H1 (cell line): ENCODE measurements at regions not wholly inside any gene's neighbourhood (a gene's known extent, or its start where the extent isn't known, plus 50 kb on each side); places are given as distances from the start of the nearest gene placed in this dataset.

Source experiments
- CTCF ChIA-PET: fragments of 300-600 bp; sonication (Branson Sonifier 250); formaldehyde crosslinking; loops from one replicate; lab custom pipeline; 2021; ENCODE audit not compliant: partially characterized antibody; lab: Charles Lee
- POLR2A ChIA-PET: fragments of 300-600 bp; sonication (Branson Sonifier 250); formaldehyde crosslinking; loops from one replicate; lab custom pipeline; 2021; ENCODE audit warnings: inconsistent platforms; ENCODE audit not compliant: partially characterized antibody; lab: Charles Lee
- DNase-seq, 2 experiments: peaks; one replicate each; pipeline versions ENCODE4 v3.0.0 to v3.0.0-alpha.2; 2010 to 2022; ENCODE audit warnings: low spot score in 2 of 2, low read depth in 1 of 2, mixed read lengths in 1 of 2
- FAIRE-seq: peaks from 2 replicates; lab custom pipeline; 2011; peaks lifted over from hg19 to GRCh38; lab: Jason Lieb, UNC
- H2AFZ ChIP-seq: 2 replicates; pipeline ENCODE4 v1.8.1; 2012; ENCODE audit warnings: low read length, inconsistent platforms
- H2AK5ac ChIP-seq: 2 replicates; pipeline ENCODE4 v1.6.1; 2013; ENCODE audit warnings: low read depth, low read length
- H2BK120ac ChIP-seq: replicated peaks from 2 replicates; pipeline ENCODE3; 2013; ENCODE audit warnings: low read depth, low read length, inconsistent platforms
- H2BK12ac ChIP-seq: 2 replicates; pipeline ENCODE4 v1.6.1; 2013; ENCODE audit warnings: low read depth, low read length
- H2BK15ac ChIP-seq: 2 replicates; pipeline ENCODE4 v1.6.1; 2013; ENCODE audit warnings: low read length
- H2BK20ac ChIP-seq: 2 replicates; pipeline ENCODE4 v1.6.1; 2013; ENCODE audit warnings: low read length
- H2BK5ac ChIP-seq: 2 replicates; pipeline ENCODE4 v1.6.1; 2013; ENCODE audit warnings: low read depth, low read length
- H3K14ac ChIP-seq: 2 replicates; pipeline ENCODE4 v1.6.1; 2013; ENCODE audit warnings: inconsistent platforms; ENCODE audit not compliant: insufficient read length
- H3K18ac ChIP-seq: 2 replicates; pipeline ENCODE4 v1.6.1; 2013; ENCODE audit warnings: low read length; ENCODE audit errors: extremely low read depth
- H3K23ac ChIP-seq: 2 replicates; pipeline ENCODE4 v1.6.1; 2013; ENCODE audit warnings: inconsistent platforms; ENCODE audit not compliant: insufficient read length
- H3K23me2 ChIP-seq: 2 replicates; pipeline ENCODE4 v1.6.1; 2013; ENCODE audit warnings: low read depth, low read length
- H3K27ac ChIP-seq: 2 replicates; pipeline ENCODE4 v1.6.1; 2011; ENCODE audit warnings: low read depth, low read length, inconsistent platforms
- H3K27me3 ChIP-seq, 4 experiments: replicated peaks in 1 of 4; 1 replicate in 1 of 4; 2 replicates in 3 of 4; pipeline versions ENCODE4 v1.6.1 to v1.8.1; 2011 to 2013; ENCODE audit warnings: low read length in 3 of 4, mild to moderate bottlenecking in 3 of 4, inconsistent platforms in 2 of 4, mixed read lengths in 2 of 4, moderate library complexity in 1 of 4; ENCODE audit not compliant: control insufficient read depth in 3 of 4, insufficient read depth in 3 of 4; ENCODE audit errors: extremely low read depth in 1 of 4
- H3K36me3 ChIP-seq, 4 experiments: 2 replicates each; pipeline versions ENCODE4 v1.6.1 to v1.8.1; 2011 to 2013; ENCODE audit warnings: mild to moderate bottlenecking in 4 of 4, low read length in 3 of 4, moderate library complexity in 2 of 4, control low read depth in 1 of 4, inconsistent platforms in 1 of 4; ENCODE audit not compliant: insufficient read depth in 4 of 4, control insufficient read depth in 2 of 4
- H3K4ac ChIP-seq: replicated peaks from 2 replicates; pipeline ENCODE3; 2013; ENCODE audit warnings: low read length, low read depth, mixed read lengths, inconsistent platforms; ENCODE audit not compliant: insufficient read length
- H3K4me1 ChIP-seq, 4 experiments: replicated peaks in 1 of 4; 1 replicate in 1 of 4; 2 replicates in 3 of 4; pipeline versions ENCODE4 v1.6.1 to v1.8.1; 2011 to 2013; ENCODE audit warnings: low read length in 3 of 4, inconsistent platforms in 2 of 4, mixed read lengths in 1 of 4; ENCODE audit not compliant: insufficient read depth in 4 of 4, control insufficient read depth in 3 of 4
- H3K4me2 ChIP-seq, 2 experiments: 2 replicates each; pipeline versions ENCODE4 v1.6.1 to v1.8.1; 2011 to 2013; ENCODE audit warnings: low read depth in 2 of 2, low read length in 2 of 2, control low read depth in 1 of 2, inconsistent platforms in 1 of 2, mild to moderate bottlenecking in 1 of 2; ENCODE audit not compliant: insufficient read depth in 1 of 2
- H3K4me3 ChIP-seq, 4 experiments: fragments of 200-600, 300-600 bp in 1 of 4; sonication (generic), shearing (Covaris generic), sonication (Bioruptor Twin) in 1 of 4; 2 replicates each; pipeline versions ENCODE4 v1.5.1 to v1.8.1; 2011 to 2016; ENCODE audit warnings: low read length in 4 of 4, low read depth in 3 of 4, control low read depth in 2 of 4, inconsistent platforms in 2 of 4, mild to moderate bottlenecking in 2 of 4, mixed read lengths in 1 of 4, moderate library complexity in 1 of 4; ENCODE audit not compliant: insufficient read depth in 2 of 4; ENCODE audit errors: extremely low read depth in 1 of 4
- H3K56ac ChIP-seq: replicated peaks from 2 replicates; pipeline ENCODE3; 2013; ENCODE audit warnings: low read depth, mild to moderate bottlenecking, mixed read lengths, low read length, inconsistent platforms; ENCODE audit not compliant: insufficient read length
- H3K79me1 ChIP-seq: 2 replicates; pipeline ENCODE4 v1.6.1; 2013; ENCODE audit warnings: low read depth, low read length, control low read depth
- H3K79me2 ChIP-seq, 2 experiments: 2 replicates each; pipeline versions ENCODE4 v1.6.1 to v1.8.1; 2012 to 2013; ENCODE audit warnings: low read length in 2 of 2, mild to moderate bottlenecking in 2 of 2, inconsistent platforms in 1 of 2; ENCODE audit not compliant: insufficient read depth in 2 of 2, control insufficient read depth in 1 of 2
- H3K9ac ChIP-seq, 4 experiments: replicated peaks in 1 of 4; 1 replicate in 1 of 4; 2 replicates in 3 of 4; pipeline versions ENCODE4 v1.6.1 to v1.8.1; 2011 to 2013; ENCODE audit warnings: low read depth in 3 of 4, low read length in 3 of 4, control low read depth in 2 of 4, mild to moderate bottlenecking in 2 of 4, moderate library complexity in 2 of 4, inconsistent platforms in 1 of 4; ENCODE audit errors: extremely low read depth in 1 of 4
- H3K9me3 ChIP-seq, 2 experiments: 2 replicates each; pipeline versions ENCODE4 v1.6.1 to v1.8.1; 2012 to 2013; ENCODE audit warnings: mild to moderate bottlenecking in 2 of 2, moderate library complexity in 2 of 2, control low read depth in 1 of 2, inconsistent platforms in 1 of 2, low read depth in 1 of 2, low read length in 1 of 2, mixed read lengths in 1 of 2; ENCODE audit not compliant: insufficient read depth in 2 of 2
- H4K20me1 ChIP-seq, 2 experiments: replicated peaks in 1 of 2; 2 replicates each; pipeline versions ENCODE3 to v1.8.1; 2011 to 2013; ENCODE audit warnings: inconsistent platforms in 2 of 2, low read length in 2 of 2, mild to moderate bottlenecking in 1 of 2; ENCODE audit not compliant: insufficient read depth in 2 of 2, control insufficient read depth in 1 of 2
- H4K5ac ChIP-seq: 2 replicates; pipeline ENCODE4 v1.6.1; 2013; ENCODE audit warnings: low read length, low read depth, mixed read lengths, inconsistent platforms; ENCODE audit not compliant: insufficient read length
- H4K8ac ChIP-seq: 2 replicates; pipeline ENCODE4 v1.8.0; 2013; ENCODE audit warnings: mild to moderate bottlenecking, moderate library complexity, low read length, inconsistent platforms; ENCODE audit not compliant: insufficient read depth; ENCODE audit errors: extremely low read depth
- H4K91ac ChIP-seq: replicated peaks from 2 replicates; pipeline ENCODE3; 2013; ENCODE audit warnings: low read length, mixed read lengths, inconsistent platforms; ENCODE audit not compliant: insufficient read length
- KDM5A ChIP-seq: fragments of 200-600 bp; IDR thresholded peaks from 2 replicates; pipeline ENCODE4 v1.7.1; 2012; ENCODE audit warnings: mild to moderate bottlenecking, low read length, inconsistent platforms, mixed read lengths
- PHF8 ChIP-seq: fragments of 200-600 bp; sonication (generic); conservative IDR thresholded peaks from 2 replicates; pipeline ENCODE4 v1.7.1; 2012; ENCODE audit warnings: low read depth, mild to moderate bottlenecking, inconsistent platforms, low read length, moderate library complexity
- SRF ChIP-seq: IDR thresholded peaks from 2 replicates; pipeline ENCODE4 v1.6.1; 2011; ENCODE audit warnings: mild to moderate bottlenecking, low read depth, low read length, moderate library complexity
- whole genome bisulfite sequencing, 2 experiments: shearing (Covaris generic) in 1 of 2; methylation state at CpG; one replicate each; pipeline versions ENCODE4 v1.1.6 to v1.1.7; 2013 to 2015; ENCODE audit warnings: low lambda C conversion rate in 2 of 2, mixed read lengths in 2 of 2, inconsistent platforms in 1 of 2, low coverage in 1 of 2, missing lambda C conversion rate in 1 of 2; ENCODE audit not compliant: insufficient replicate concordance in 2 of 2, insufficient coverage in 1 of 2, insufficient read length in 1 of 2; ENCODE audit errors: extremely low coverage in 1 of 2, missing lambda C conversion rate in 1 of 2; 5-methylcytosine and 5-hydroxymethylcytosine counted together

DNA sequence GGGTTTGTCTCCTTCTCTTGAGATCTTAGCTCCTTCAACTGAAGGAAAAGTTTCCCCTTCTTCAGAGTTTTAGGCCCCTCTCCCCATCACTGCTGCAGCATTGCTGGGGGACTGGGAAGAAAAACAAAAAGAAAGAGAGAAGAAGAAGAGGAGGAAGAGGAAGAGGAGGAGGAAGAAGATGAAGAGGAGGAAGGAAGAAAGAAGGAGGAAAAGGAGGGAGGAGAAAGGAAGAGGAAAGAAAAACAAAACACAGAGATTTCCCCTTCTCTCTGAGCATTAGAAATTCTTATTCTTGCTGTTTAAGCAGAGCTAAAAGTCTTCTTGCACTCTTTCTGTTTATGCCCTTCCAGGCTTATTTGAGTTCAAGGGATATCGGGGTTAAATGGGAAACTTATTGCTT, 219.8 kb upstream of the AMIGO2 start:
- Histone ChIP-seq H3K4me1 (peaks cover 0 to 5% (median 0%) of the 10 kb centered on the region in 4 experiments; a peak in 1 of 7 replicates), H3K79me1 (no peaks in the 10 kb centered on the region), H3K27me3 (no peaks in the 10 kb centered on the region), H3K4me2 (no peak overlapping the region), H4K91ac (no peak overlapping the region), H3K4me3 (no peak overlapping the region), H4K8ac (no peak overlapping the region), H2BK120ac (no peak overlapping the region), H2AFZ (no peak overlapping the region), H3K18ac (no peak overlapping the region), H3K36me3 (no peaks in the 10 kb centered on the region), H3K27ac (no peak overlapping the region), H3K23me2 (no peaks in the 10 kb centered on the region), H3K9ac (no peak overlapping the region), H3K14ac (no peak overlapping the region), H2BK12ac (no peak overlapping the region), H2BK5ac (no peak overlapping the region), H2AK5ac (no peak overlapping the region), H3K23ac (no peak overlapping the region), H4K20me1 (no peaks in the 10 kb centered on the region), H3K4ac (no peak overlapping the region), H4K5ac (no peak overlapping the region), H2BK15ac (no peak overlapping the region), H3K79me2 (no peaks in the 10 kb centered on the region), H2BK20ac (no peak overlapping the region), H3K9me3 (no peaks in the 10 kb centered on the region), H3K56ac (no peak overlapping the region)
- WGBS, 2 experiments, result 76% methylated on average over 1 of the region's 1 CpG; no CpG with 5 or more reads in 1 of the 2 experiments
- no peak for TF ChIP-seq SRF
- TF ChIP-seq PHF8, result no peak
- no peak for TF ChIP-seq KDM5A
- DNase-seq (no peak), FAIRE-seq (no peak)
- ChIA-PET CTCF (interaction anchor here (0.9 kb wide), 2 partner anchors 93 to 229 kb away, joined by 3 to 4 read pairs; no protein-coding TSS in a partner anchor), POLR2A (no interaction called here)
